ENCODE measurements at regions not wholly inside any gene's neighbourhood (a gene's known extent, or its start where the extent isn't known, plus 50 kb on each side); places are given as distances from the start of the nearest gene placed in this dataset.

DNA sequence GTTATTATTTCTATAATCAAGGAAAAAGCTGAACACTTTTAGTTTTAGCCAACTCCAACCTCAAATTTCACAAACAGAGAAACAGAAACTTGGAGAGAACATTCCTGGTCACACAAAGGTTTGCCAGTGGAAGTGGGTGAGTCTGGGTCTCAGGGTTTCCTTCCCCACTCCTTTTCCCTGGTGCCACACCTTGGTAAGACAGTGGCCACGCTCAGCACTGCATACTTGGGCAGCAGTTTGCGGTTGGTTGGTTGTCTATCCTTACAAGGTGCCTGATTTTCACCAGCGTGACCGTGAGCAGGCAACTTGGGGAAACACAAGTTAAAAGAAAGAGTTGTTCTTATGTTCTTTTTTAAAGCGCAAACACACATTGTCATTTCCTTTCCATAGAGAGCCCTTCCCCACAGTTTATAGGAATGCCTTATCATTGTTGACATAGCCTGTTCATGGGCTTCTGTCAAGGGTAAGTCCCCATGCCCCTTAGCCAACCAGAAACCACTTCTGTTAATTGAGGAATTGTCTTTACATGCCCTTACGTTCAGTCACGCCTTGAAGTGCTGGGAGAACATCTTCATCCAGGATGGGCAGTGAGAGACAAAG is 82.2 kb downstream of the RIN2 start (continued):
- TF ChIP-seq, protein P1, sequence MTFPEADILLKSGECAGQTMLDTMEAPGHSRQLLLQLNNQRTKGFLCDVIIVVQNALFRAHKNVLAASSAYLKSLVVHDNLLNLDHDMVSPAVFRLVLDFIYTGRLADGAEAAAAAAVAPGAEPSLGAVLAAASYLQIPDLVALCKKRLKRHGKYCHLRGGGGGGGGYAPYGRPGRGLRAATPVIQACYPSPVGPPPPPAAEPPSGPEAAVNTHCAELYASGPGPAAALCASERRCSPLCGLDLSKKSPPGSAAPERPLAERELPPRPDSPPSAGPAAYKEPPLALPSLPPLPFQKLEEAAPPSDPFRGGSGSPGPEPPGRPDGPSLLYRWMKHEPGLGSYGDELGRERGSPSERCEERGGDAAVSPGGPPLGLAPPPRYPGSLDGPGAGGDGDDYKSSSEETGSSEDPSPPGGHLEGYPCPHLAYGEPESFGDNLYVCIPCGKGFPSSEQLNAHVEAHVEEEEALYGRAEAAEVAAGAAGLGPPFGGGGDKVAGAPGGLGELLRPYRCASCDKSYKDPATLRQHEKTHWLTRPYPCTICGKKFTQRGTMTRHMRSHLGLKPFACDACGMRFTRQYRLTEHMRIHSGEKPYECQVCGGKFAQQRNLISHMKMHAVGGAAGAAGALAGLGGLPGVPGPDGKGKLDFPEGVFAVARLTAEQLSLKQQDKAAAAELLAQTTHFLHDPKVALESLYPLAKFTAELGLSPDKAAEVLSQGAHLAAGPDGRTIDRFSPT (tag by site-specific recombination; IDR thresholded peaks at IDR 0.05), result no peak
- no peak for TF ChIP-seq ZNF629 (tag by site-specific recombination; IDR thresholded peaks at IDR 0.05)
- TF ChIP-seq BCL11B (tag by site-specific recombination; IDR thresholded peaks at IDR 0.05; ENCODE audit: low read depth), result no peak
- no peak for TF ChIP-seq ZBTB21 (tag by site-specific recombination; IDR thresholded peaks at IDR 0.05)
- TF ChIP-seq ZBTB17 (tag by site-specific recombination; IDR thresholded peaks at IDR 0.05), result no peak
- no peak for TF ChIP-seq REPIN1 (tag by site-specific recombination; IDR thresholded peaks at IDR 0.05; ENCODE audit: low read depth)
- no peak for TF ChIP-seq OSR2 (tag by site-specific recombination; IDR thresholded peaks at IDR 0.05)
- TF ChIP-seq ZNF837 (tag by site-specific recombination; IDR thresholded peaks at IDR 0.05), result no peak
- no peak for TF ChIP-seq ZNF707 (tag by site-specific recombination; IDR thresholded peaks at IDR 0.05)
- no peak for TF ChIP-seq ZNF335 (tag by site-specific recombination; conservative IDR thresholded peaks at IDR 0.05)
- TF ChIP-seq ZNF157 (tag by site-specific recombination; IDR thresholded peaks at IDR 0.05), result no peak
- TF ChIP-seq, protein P2, sequence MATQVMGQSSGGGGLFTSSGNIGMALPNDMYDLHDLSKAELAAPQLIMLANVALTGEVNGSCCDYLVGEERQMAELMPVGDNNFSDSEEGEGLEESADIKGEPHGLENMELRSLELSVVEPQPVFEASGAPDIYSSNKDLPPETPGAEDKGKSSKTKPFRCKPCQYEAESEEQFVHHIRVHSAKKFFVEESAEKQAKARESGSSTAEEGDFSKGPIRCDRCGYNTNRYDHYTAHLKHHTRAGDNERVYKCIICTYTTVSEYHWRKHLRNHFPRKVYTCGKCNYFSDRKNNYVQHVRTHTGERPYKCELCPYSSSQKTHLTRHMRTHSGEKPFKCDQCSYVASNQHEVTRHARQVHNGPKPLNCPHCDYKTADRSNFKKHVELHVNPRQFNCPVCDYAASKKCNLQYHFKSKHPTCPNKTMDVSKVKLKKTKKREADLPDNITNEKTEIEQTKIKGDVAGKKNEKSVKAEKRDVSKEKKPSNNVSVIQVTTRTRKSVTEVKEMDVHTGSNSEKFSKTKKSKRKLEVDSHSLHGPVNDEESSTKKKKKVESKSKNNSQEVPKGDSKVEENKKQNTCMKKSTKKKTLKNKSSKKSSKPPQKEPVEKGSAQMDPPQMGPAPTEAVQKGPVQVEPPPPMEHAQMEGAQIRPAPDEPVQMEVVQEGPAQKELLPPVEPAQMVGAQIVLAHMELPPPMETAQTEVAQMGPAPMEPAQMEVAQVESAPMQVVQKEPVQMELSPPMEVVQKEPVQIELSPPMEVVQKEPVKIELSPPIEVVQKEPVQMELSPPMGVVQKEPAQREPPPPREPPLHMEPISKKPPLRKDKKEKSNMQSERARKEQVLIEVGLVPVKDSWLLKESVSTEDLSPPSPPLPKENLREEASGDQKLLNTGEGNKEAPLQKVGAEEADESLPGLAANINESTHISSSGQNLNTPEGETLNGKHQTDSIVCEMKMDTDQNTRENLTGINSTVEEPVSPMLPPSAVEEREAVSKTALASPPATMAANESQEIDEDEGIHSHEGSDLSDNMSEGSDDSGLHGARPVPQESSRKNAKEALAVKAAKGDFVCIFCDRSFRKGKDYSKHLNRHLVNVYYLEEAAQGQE (tag by site-specific recombination; IDR thresholded peaks at IDR 0.05), result no peak
- TF ChIP-seq KLF16 (tag by site-specific recombination; IDR thresholded peaks at IDR 0.05), result no peak
- TF ChIP-seq ZNF155 (tag by site-specific recombination; IDR thresholded peaks at IDR 0.05), result no peak
- TF ChIP-seq, protein P3, sequence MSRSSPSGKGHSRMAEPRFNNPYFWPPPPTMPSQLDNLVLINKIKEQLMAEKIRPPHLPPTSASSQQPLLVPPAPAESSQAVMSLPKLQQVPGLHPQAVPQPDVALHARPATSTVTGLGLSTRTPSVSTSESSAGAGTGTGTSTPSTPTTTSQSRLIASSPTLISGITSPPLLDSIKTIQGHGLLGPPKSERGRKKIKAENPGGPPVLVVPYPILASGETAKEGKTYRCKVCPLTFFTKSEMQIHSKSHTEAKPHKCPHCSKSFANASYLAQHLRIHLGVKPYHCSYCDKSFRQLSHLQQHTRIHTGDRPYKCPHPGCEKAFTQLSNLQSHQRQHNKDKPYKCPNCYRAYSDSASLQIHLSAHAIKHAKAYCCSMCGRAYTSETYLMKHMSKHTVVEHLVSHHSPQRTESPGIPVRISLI (tag by site-specific recombination; IDR thresholded peaks at IDR 0.05), result no peak

DNA sequence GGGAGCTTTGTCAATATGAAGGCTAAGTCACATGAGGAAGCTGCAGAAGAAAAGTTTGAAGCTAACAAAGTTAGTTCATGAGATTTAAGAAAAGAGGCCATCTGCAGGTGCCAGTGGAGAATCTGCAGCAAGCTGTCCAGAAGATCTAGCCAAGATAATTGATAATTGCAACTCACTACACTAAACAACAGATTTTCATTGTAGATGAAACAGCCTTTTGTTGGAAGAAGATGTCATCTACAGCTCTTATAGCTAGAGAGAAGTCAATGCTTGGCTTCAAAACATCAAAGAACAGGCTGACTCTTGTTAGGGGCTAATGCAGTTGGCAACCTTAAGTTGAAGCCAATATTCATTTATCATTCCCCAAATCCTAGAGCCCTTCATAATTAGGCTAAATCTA is 83.7 kb downstream of the RIN2 start:
- ChIA-PET POLR2A (interaction anchor here (0.7 kb wide), 1 partner anchor 35 kb away, joined by 3 read pairs; no protein-coding TSS in a partner anchor), CTCF (interaction anchor here (2.7 kb wide), 1 partner anchor 14 kb away, joined by 6 read pairs; no protein-coding TSS in a partner anchor)
- no peak overlapping the region for H3K27ac ChIP-seq (ENCODE audit: extremely low read depth, low read depth, low read length)
- no peak for TF ChIP-seq ZNF555 (tag by site-specific recombination; conservative IDR thresholded peaks at IDR 0.05)
- TF ChIP-seq ZNF248 (tag by site-specific recombination; IDR thresholded peaks at IDR 0.05), result no peak
- no peak for TF ChIP-seq ZNF558 (tag by site-specific recombination; IDR thresholded peaks at IDR 0.05)
- TF ChIP-seq ZBTB8A (tag by site-specific recombination; IDR thresholded peaks at IDR 0.05), result no peak
- no peak for TF ChIP-seq ZNF626 (tag by site-specific recombination; IDR thresholded peaks at IDR 0.05)
- no peak for TF ChIP-seq ZNF114 (tag by site-specific recombination; IDR thresholded peaks at IDR 0.05)
- TF ChIP-seq ZNF391 (tag by site-specific recombination; IDR thresholded peaks at IDR 0.05; ENCODE audit: borderline replicate concordance, low read depth), result no peak
- TF ChIP-seq ZNF544 (tag by site-specific recombination; IDR thresholded peaks at IDR 0.05), result no peak
- no peak for TF ChIP-seq ZNF658 (tag by site-specific recombination; IDR thresholded peaks at IDR 0.05)
- no peaks in the 10 kb centered on the region for H3K36me3 ChIP-seq (ENCODE audit: control insufficient read depth in 2 of 2, insufficient read depth in 1 of 2, low read length in 2 of 2)
- H3K9me3 ChIP-seq (ENCODE audit: control insufficient read depth, insufficient read depth, low read depth, low read length), result no peaks in the 10 kb centered on the region
- H3K4me3 ChIP-seq (ENCODE audit: low read depth, low read length), result no peak overlapping the region
- H3K4me1 ChIP-seq (ENCODE audit: control insufficient read depth, insufficient read depth, low read length), result no peaks in the 10 kb centered on the region

Data from HEK293 (cell line).